GM12878 (cell line): ENCODE measurements at regions not wholly inside any gene's neighbourhood (a gene's known extent, or its start where the extent isn't known, plus 50 kb on each side); places are given as distances from the start of the nearest gene placed in this dataset.

ENCODE experiments used
- CHD2 ChIP-seq: IDR thresholded peaks from 2 replicates; pipeline ENCODE4 v1.6.1; 2011; ENCODE audit warnings: low read depth, low read length, improper control_type of control experiment, borderline replicate concordance
- JUNB ChIP-seq: IDR thresholded peaks from 2 replicates; pipeline ENCODE4 v1.6.1; 2016; ENCODE audit warnings: antibody characterized with exemption, mild to moderate bottlenecking
- NFIC ChIP-seq: IDR thresholded peaks from 2 replicates; pipeline ENCODE4 v1.6.1; 2012; ENCODE audit warnings: low read depth, mild to moderate bottlenecking, inconsistent platforms, low read length, moderate library complexity
- NFYB ChIP-seq: IDR thresholded peaks from 2 replicates; pipeline ENCODE4 v1.6.1; 2011; ENCODE audit warnings: low read depth, mild to moderate bottlenecking, low read length, improper control_type of control experiment, moderate library complexity; ENCODE audit not compliant: insufficient read depth
- YY1 ChIP-seq: IDR thresholded peaks from 2 replicates; pipeline ENCODE4 v1.6.1; 2011; ENCODE audit warnings: low read depth, mild to moderate bottlenecking, low read length
- ZNF24 ChIP-seq: fragments of 450-650 bp; IDR thresholded peaks from 2 replicates; pipeline ENCODE4 v1.6.1; 2017; ENCODE audit warnings: antibody characterized with exemption, mild to moderate bottlenecking
- TF ChIP-seq, protein P1 (sequence below), 3 experiments: IDR thresholded peaks in 2 of 3; conservative IDR thresholded peaks in 1 of 3; 2 replicates each; pipeline ENCODE4 v1.5.1; 2011; ENCODE audit warnings: low read depth in 3 of 3, low read length in 3 of 3, mild to moderate bottlenecking in 3 of 3, control low read depth in 2 of 3, moderate library complexity in 2 of 3, inconsistent platforms in 1 of 3, mixed read lengths in 1 of 3; ENCODE audit not compliant: control insufficient read depth in 2 of 3, insufficient read depth in 1 of 3; ENCODE audit errors: extremely low read depth in 1 of 3

DNA sequence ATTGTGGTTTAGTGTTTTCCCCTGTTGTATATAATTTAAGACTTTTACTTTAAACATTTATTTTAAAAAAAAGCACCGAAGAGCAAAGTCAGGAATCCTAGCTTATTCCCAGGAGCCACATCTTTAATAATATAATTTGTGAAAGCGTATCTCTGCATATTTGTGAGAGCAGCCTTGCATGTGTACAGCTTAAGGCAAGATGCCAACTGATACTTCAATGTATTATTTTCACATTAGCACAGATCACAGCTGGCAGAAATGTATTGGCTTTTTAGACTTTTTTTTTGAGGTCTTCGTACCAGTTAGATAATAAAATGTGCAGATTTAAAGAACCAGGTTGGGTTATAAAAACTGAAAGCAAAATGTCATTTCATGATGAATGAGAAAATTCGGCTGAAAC, 845.7 kb upstream of the POT1 start:
- TF ChIP-seq ZNF24 (no peak), NFIC (no peak), YY1 (no peak), CHD2 (no peak), NFYB (no peak), JUNB (no peak)
- TF ChIP-seq, protein P1, sequence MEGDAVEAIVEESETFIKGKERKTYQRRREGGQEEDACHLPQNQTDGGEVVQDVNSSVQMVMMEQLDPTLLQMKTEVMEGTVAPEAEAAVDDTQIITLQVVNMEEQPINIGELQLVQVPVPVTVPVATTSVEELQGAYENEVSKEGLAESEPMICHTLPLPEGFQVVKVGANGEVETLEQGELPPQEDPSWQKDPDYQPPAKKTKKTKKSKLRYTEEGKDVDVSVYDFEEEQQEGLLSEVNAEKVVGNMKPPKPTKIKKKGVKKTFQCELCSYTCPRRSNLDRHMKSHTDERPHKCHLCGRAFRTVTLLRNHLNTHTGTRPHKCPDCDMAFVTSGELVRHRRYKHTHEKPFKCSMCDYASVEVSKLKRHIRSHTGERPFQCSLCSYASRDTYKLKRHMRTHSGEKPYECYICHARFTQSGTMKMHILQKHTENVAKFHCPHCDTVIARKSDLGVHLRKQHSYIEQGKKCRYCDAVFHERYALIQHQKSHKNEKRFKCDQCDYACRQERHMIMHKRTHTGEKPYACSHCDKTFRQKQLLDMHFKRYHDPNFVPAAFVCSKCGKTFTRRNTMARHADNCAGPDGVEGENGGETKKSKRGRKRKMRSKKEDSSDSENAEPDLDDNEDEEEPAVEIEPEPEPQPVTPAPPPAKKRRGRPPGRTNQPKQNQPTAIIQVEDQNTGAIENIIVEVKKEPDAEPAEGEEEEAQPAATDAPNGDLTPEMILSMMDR (IDR thresholded peaks at IDR 0.05 in 2 of 3, conservative IDR thresholded peaks at IDR 0.05 in 1 of 3; ENCODE audit: control insufficient read depth in 2 of 3, extremely low read depth in 1 of 3, insufficient read depth in 1 of 3, low read depth in 3 of 3, low read length in 3 of 3): no peak
